ENCODE measurements at regions not wholly inside any gene's neighbourhood (a gene's known extent, or its start where the extent isn't known, plus 50 kb on each side); places are given as distances from the start of the nearest gene placed in this dataset.

GRCh38 chr9:99559776-99560175 lies 261.9 kb upstream of the NR4A3 start:
- Histone ChIP-seq H3K4me1 (peaks cover 26% of the 10 kb centered on the region), H3K27me3 (ENCODE audit: low read depth) (no peaks in the 10 kb centered on the region), H3K27ac (replicated peaks) (no peak overlapping the region), H3K36me3 (no peaks in the 10 kb centered on the region), H3K4me3 (no peak overlapping the region), H3K9me3 (replicated peaks) (peaks cover 13% of the 10 kb centered on the region)
- intact Hi-C loops (cut with micrococcal nuclease) = no loop called here
- no peak for TF ChIP-seq CTCF (IDR thresholded peaks at IDR 0.05; ENCODE audit: borderline replicate concordance)
- no peak for DNase-seq

- TF ChIP-seq CTCF (IDR thresholded peaks at IDR 0.05; ENCODE audit: borderline replicate concordance) = no peak
- H3K4me3 ChIP-seq = no peak overlapping the region
- H3K27ac ChIP-seq (replicated peaks) = no peak overlapping the region
- peaks cover 29% of the 10 kb centered on the region for H3K4me1 ChIP-seq
- no peaks in the 10 kb centered on the region for H3K27me3 ChIP-seq (ENCODE audit: low read depth)
- no peaks in the 10 kb centered on the region for H3K36me3 ChIP-seq
- no peak for DNase-seq
- peaks cover 13% of the 10 kb centered on the region for H3K9me3 ChIP-seq (replicated peaks)
- intact Hi-C loops (cut with micrococcal nuclease) = no loop called here
Observed at GRCh38 chr9:99560561-99560960, 261.1 kb upstream of the NR4A3 start.

GRCh38 chr9:99561509-99561917 lies 260.2 kb upstream of the NR4A3 start:
- peak overlapping the region; percentile 71 for H3K27ac ChIP-seq (replicated peaks)
- intact Hi-C loops (cut with micrococcal nuclease) = no loop called here

GRCh38 chr9:99561961-99562565 lies 259.6 kb upstream of the NR4A3 start:
- no peak overlapping the region for H3K4me3 ChIP-seq
- H3K9me3 ChIP-seq (replicated peaks) = peaks cover 13% of the 10 kb centered on the region
- intact Hi-C loops (cut with micrococcal nuclease) = no loop called here
- TF ChIP-seq CTCF (IDR thresholded peaks at IDR 0.05; ENCODE audit: borderline replicate concordance) = no peak
- H3K36me3 ChIP-seq = no peaks in the 10 kb centered on the region
- H3K27ac ChIP-seq (replicated peaks) = peak overlapping the region; percentile 71
- DNase-seq = no peak
- H3K4me1 ChIP-seq = peaks cover 29% of the 10 kb centered on the region
- no peaks in the 10 kb centered on the region for H3K27me3 ChIP-seq (ENCODE audit: low read depth)

More at GRCh38 chr9:99561509-99561917, 260.2 kb upstream of the NR4A3 start:
- Histone ChIP-seq H3K4me3 (no peak overlapping the region), H3K9me3 (replicated peaks) (peaks cover 13% of the 10 kb centered on the region), H3K36me3 (no peaks in the 10 kb centered on the region), H3K4me1 (peaks cover 29% of the 10 kb centered on the region), H3K27me3 (ENCODE audit: low read depth) (no peaks in the 10 kb centered on the region)
- DNase-seq = no peak
- no peak for TF ChIP-seq CTCF (IDR thresholded peaks at IDR 0.05; ENCODE audit: borderline replicate concordance)

- Histone ChIP-seq H3K27me3 (ENCODE audit: low read depth) (no peaks in the 10 kb centered on the region), H3K4me1 (peaks cover 29% of the 10 kb centered on the region), H3K9me3 (replicated peaks) (no peaks in the 10 kb centered on the region), H3K4me3 (no peak overlapping the region), H3K27ac (replicated peaks) (no peak overlapping the region), H3K36me3 (no peaks in the 10 kb centered on the region)
- peak; percentile 14 for TF ChIP-seq CTCF (IDR thresholded peaks at IDR 0.05; ENCODE audit: borderline replicate concordance)
- intact Hi-C loops (cut with micrococcal nuclease) = no loop called here
- DNase-seq = no peak
Observed at GRCh38 chr9:99563364-99563763, 258.3 kb upstream of the NR4A3 start.

Data from left ventricle myocardium inferior (tissue), 1 donor.